Heart right ventricle (tissue), 16 donors: ENCODE measurements at regions not wholly inside any gene's neighbourhood (a gene's known extent, or its start where the extent isn't known, plus 50 kb on each side); places are given as distances from the start of the nearest gene placed in this dataset.
"Not testable (repeated sequence)": the region's sequence is repeated elsewhere in the genome, so short reads cannot be mapped to it uniquely, and the experiment has no call there.

Experiments
- ATAC-seq, 8 donors: fragments of 200-7000 bp; cut with Tn5 transposase; one replicate each; pipeline ENCODE4 v1.9.1; 2020; ENCODE audit warnings: mild to moderate bottlenecking in 8 of 8, moderate library complexity in 8 of 8, moderate number of reproducible peaks in 1 of 8
- DNase-seq, 2 donors: peaks; one replicate each; pipeline ENCODE4 v3.0.0-alpha.2; 2020
- H3K27ac ChIP-seq, 10 donors: fragments of 200-600 bp; sonication (generic) in 2 of 10; one replicate each; pipeline versions ENCODE4 v1.5.0 to v1.8.0; 2020 to 2022; ENCODE audit warnings: mild to moderate bottlenecking in 3 of 10
- H3K27me3 ChIP-seq, 7 donors: fragments of 200-600 bp; one replicate each; pipeline ENCODE4 v1.8.0; 2021 to 2022; ENCODE audit warnings: mild to moderate bottlenecking in 2 of 7
- H3K36me3 ChIP-seq, 9 donors: fragments of 200-600 bp; sonication (generic) in 1 of 9; one replicate each; pipeline versions ENCODE4 v1.5.0 to v1.8.0; 2020 to 2022; ENCODE audit warnings: mild to moderate bottlenecking in 2 of 9
- H3K4me1 ChIP-seq, 9 donors: fragments of 200-600 bp; sonication (generic) in 1 of 9; one replicate each; pipeline versions ENCODE4 v1.5.0 to v1.8.0; 2020 to 2022; ENCODE audit warnings: mild to moderate bottlenecking in 4 of 9
- H3K4me3 ChIP-seq, 10 donors: fragments of 200-600 bp; sonication (generic) in 2 of 10; one replicate each; pipeline versions ENCODE4 v1.5.0 to v1.8.0; 2020 to 2022; ENCODE audit warnings: mild to moderate bottlenecking in 7 of 10, moderate library complexity in 2 of 10
- H3K9me3 ChIP-seq, 11 donors: fragments of 200-600 bp in 10 of 11; sonication (generic) in 2 of 11; one replicate each; pipeline versions ENCODE4 v1.5.0 to v1.8.0; 2013 to 2022; ENCODE audit warnings: mild to moderate bottlenecking in 2 of 11, control low read depth in 1 of 11, moderate library complexity in 1 of 11
- WGBS, 2 donors: extraction: QIAGEN DNeasy Blood & Tissue Kit; methylation state at CpG; one replicate each; pipeline ENCODE4 v1.1.7; 2013; ENCODE audit warnings: inconsistent platforms in 1 of 2; 5-methylcytosine and 5-hydroxymethylcytosine counted together
- intact Hi-C, 10 donors: fragments of 100-400 bp; cut with DNase I; formaldehyde crosslinking; loops; one replicate each; pipeline versions ENCODE4 v1.11.1 to v1.14.2; 2022
- TF ChIP-seq, protein P1 (sequence below), 9 donors: fragments of 200-600 bp; sonication (generic) in 2 of 9; IDR thresholded peaks; one replicate each; pipeline versions ENCODE4 v1.5.0 to v1.8.0; 2021 to 2022; ENCODE audit warnings: antibody characterized with exemption in 9 of 9, mild to moderate bottlenecking in 5 of 9, moderate library complexity in 1 of 9
- donor health status: Arrhythmogenic right ventricular cardiomyopathy.
- donor health status: ischemic (EF 13 %, LVEDD 7.1; RV severe dilation, severe dysfunction).
- donor health status: healthy with polysubstance abuse.
- donor health status: DM: no; HTN: yes; CAD: no.
- donor health status: DM: no; HTN: no; CAD: no.
- donor health status: ischemic (EF 25% LVEDD 6.9; RV normal size, moderate dysfunction).
- donor health status: ischemic (EF 25% LVEDD 5.7; RV mildly dilated, moderate dysfunction).
- donor health status: healthy.
- donor health status: DM: yes; HTN: yes; CAD: no.
- donor health status: Ischemic cardiomyopathy.
- donor health status: ischemic (EF 35%, LVEDD 5.7; RV mildly dilated, moderate dysfunction).
- donor health status: nonischemic (EF 11% LVEDD 7.7; RV severe dilation, severe dysfunction).
- donor health status: DM: yes; HTN: yes; CAD: no.
- donor health status: PGD.
- donor health status: ischemic (EF 29% LVEDD 5.4; RV normal size, mild dysfunction).
- donor health status: nonischemic (EF 23%, LVEDD 6.1; RV moderate dilation, normal function).

DNA sequence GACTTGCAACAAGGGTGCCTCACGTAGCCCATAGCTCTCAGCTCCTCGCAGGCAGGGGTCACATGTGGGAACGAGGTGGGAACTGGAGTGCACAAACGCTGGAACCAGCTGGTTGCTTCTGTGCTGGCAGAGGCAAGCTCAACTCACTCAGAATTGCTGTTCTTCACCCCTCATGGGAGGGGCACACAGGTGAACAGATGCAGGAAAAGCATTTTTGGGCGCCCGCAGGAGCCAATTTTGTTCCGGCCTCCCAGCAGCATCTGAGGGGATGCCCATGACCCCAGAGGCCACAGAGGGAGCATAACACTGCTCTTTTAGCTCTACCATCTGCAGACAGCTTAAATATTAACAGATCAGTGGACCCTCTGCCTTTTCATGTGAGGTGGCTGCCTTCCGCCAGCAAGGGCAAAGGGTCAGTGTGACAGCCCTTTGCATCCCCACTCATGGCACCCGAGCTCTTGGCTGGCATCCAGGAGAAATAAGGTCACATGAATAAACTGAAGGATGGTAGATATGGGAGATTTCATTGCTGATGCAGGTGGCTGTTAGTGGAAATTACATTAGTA lies 196.2 kb downstream of the SLCO4C1 start:
- no peaks in the 10 kb centered on the region for H3K36me3 ChIP-seq
- 66 to 81% methylated on average over 9 of the region's 9 CpGs for WGBS, 2 donors
- TF ChIP-seq, protein P1, sequence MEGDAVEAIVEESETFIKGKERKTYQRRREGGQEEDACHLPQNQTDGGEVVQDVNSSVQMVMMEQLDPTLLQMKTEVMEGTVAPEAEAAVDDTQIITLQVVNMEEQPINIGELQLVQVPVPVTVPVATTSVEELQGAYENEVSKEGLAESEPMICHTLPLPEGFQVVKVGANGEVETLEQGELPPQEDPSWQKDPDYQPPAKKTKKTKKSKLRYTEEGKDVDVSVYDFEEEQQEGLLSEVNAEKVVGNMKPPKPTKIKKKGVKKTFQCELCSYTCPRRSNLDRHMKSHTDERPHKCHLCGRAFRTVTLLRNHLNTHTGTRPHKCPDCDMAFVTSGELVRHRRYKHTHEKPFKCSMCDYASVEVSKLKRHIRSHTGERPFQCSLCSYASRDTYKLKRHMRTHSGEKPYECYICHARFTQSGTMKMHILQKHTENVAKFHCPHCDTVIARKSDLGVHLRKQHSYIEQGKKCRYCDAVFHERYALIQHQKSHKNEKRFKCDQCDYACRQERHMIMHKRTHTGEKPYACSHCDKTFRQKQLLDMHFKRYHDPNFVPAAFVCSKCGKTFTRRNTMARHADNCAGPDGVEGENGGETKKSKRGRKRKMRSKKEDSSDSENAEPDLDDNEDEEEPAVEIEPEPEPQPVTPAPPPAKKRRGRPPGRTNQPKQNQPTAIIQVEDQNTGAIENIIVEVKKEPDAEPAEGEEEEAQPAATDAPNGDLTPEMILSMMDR (IDR thresholded peaks at IDR 0.05) = no peak
- intact Hi-C loops = no loop called here
- no peaks in the 10 kb centered on the region for H3K4me1 ChIP-seq
- H3K27ac ChIP-seq = no peak overlapping the region
- no peak overlapping the region for H3K4me3 ChIP-seq
- no peaks in the 10 kb centered on the region for H3K27me3 ChIP-seq
- no peak for ATAC-seq
- H3K9me3 ChIP-seq = peaks cover 0 to 19% (median 0%) of the 10 kb centered on the region in 11 donors
- no peak for DNase-seq

DNA sequence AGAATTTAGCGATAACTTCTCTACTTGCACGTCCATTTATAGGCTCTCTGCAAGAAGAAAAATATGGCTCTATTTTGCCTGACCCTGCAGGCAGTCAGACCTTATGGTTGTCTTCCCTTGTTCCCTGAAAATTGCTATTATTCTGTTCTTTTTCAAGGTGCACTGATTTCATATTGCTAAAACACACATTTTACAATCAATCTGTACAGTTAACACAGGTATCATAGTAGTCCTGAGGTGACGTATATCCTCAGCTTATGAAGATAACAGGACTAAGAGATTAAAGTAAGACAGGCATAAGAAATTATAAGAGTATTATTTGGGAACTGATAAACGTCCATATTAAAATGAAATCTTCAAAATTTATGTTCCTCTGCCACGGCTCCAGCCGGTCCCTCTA lies 197.0 kb downstream of the SLCO4C1 start:
- WGBS, 2 donors = 79 to 86% methylated on average over 6 of the region's 6 CpGs
- H3K4me1 ChIP-seq, ATAC-seq, DNase-seq, H3K27me3 ChIP-seq, H3K36me3 ChIP-seq, intact Hi-C loops, H3K4me3 ChIP-seq, H3K27ac ChIP-seq: not testable (repeated sequence)
- peaks cover 0 to 19% (median 0%) of the 10 kb centered on the region in 11 donors for H3K9me3 ChIP-seq

DNA sequence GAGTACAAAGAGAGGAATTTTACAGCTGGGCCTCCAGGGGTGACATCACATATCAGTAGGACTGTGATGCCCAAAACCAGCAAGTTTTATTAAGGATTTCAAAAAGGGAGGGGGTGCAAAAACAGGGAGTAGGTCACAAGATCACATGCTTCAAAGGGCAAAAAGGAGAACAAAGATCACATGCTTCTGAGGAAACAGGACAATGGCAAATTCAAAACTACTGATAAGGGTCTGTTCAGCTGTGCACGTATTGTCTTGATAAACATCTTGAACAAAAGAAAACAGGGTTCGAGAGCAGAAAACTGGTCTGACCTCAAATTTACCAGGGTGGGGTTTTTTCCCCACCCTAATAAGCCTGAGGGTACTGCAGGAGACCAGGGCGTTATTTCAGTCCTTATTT lies 197.5 kb downstream of the SLCO4C1 start:
- DNase-seq, H3K4me1 ChIP-seq, H3K4me3 ChIP-seq, H3K27me3 ChIP-seq, H3K36me3 ChIP-seq, ATAC-seq, intact Hi-C loops, H3K27ac ChIP-seq: not testable (repeated sequence)
- H3K9me3 ChIP-seq = peaks cover 0 to 19% (median 0%) of the 10 kb centered on the region in 11 donors
- 62 to 67% methylated on average over 3 of the region's 3 CpGs for WGBS, 2 donors

DNA sequence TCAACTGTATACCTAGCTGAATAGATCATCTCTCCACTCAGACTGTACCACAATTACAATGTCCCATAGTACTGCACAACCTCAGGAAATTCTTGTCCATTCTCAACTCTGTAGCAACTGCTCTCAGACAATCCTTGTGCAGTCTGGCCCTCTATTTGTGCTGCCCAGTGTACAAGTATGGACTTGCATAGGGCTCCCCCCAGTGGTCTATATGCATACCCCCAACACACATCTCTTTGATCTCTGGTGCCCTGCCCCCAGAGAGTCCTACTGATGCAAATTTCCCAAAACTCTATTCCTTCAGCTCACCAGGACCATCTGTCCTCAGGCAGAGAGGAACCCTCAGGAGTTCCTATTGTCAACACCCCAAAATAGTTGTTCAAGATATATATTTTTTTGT lies 205.3 kb downstream of the SLCO4C1 start:
- ATAC-seq = no peak
- DNase-seq = no peak
- intact Hi-C loops = no loop called here

DNA sequence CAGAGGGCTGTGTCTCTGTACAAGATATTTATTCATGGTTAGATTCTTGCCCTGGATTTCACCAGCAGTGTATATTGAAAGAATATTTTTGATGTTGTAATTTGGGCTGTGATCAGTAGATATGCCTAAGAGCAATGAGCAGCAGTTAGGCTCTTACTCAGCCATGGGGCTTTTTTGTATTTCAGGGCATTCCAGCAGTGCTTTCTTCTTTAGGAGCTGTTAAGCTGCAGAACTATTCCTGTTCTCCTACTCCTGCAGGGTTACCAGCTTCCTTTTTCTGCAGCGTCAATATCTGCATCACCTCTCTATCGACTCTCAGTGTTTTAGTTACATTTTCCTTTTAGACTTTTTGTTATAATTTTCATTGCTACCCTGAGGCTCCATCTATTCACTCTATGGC lies 206.2 kb downstream of the SLCO4C1 start:
- DNase-seq = no peak
- WGBS, 2 donors = 70 to 71% methylated on average over 2 of the region's 2 CpGs
- no peak for ATAC-seq
- H3K4me1 ChIP-seq = no peaks in the 10 kb centered on the region
- TF ChIP-seq, protein P1 (IDR thresholded peaks at IDR 0.05) = no peak
- no peaks in the 10 kb centered on the region for H3K27me3 ChIP-seq
- no peak overlapping the region for H3K27ac ChIP-seq
- intact Hi-C loops = no loop called here
- H3K36me3 ChIP-seq = no peaks in the 10 kb centered on the region
- H3K9me3 ChIP-seq = peaks cover 0 to under 1% (median 0%) of the 10 kb centered on the region in 11 donors
- no peak overlapping the region for H3K4me3 ChIP-seq

More for the DNA sequence above, 205.3 kb downstream of the SLCO4C1 start:
- H3K4me1 ChIP-seq = no peaks in the 10 kb centered on the region
- H3K27ac ChIP-seq = no peak overlapping the region
- H3K9me3 ChIP-seq = no peaks in the 10 kb centered on the region
- no peaks in the 10 kb centered on the region for H3K27me3 ChIP-seq
- TF ChIP-seq, protein P1 (IDR thresholded peaks at IDR 0.05) = peak in 1 of 9 donors; percentile 11
- no peak overlapping the region for H3K4me3 ChIP-seq
- no peaks in the 10 kb centered on the region for H3K36me3 ChIP-seq
